GM12872 (cell line): ENCODE measurements at regions not wholly inside any gene's neighbourhood (a gene's known extent, or its start where the extent isn't known, plus 50 kb on each side); places are given as distances from the start of the nearest gene placed in this dataset.

Experiments
- TF ChIP-seq, protein P1 (sequence below): IDR thresholded peaks from 3 replicates; pipeline ENCODE4 v1.5.1; 2011; ENCODE audit warnings: low read depth, mild to moderate bottlenecking, low read length, moderate library complexity; ENCODE audit not compliant: insufficient read depth

GRCh38 chr13:97136418-97136817 is 85.7 kb upstream of the MBNL2 start:
- TF ChIP-seq, protein P1, sequence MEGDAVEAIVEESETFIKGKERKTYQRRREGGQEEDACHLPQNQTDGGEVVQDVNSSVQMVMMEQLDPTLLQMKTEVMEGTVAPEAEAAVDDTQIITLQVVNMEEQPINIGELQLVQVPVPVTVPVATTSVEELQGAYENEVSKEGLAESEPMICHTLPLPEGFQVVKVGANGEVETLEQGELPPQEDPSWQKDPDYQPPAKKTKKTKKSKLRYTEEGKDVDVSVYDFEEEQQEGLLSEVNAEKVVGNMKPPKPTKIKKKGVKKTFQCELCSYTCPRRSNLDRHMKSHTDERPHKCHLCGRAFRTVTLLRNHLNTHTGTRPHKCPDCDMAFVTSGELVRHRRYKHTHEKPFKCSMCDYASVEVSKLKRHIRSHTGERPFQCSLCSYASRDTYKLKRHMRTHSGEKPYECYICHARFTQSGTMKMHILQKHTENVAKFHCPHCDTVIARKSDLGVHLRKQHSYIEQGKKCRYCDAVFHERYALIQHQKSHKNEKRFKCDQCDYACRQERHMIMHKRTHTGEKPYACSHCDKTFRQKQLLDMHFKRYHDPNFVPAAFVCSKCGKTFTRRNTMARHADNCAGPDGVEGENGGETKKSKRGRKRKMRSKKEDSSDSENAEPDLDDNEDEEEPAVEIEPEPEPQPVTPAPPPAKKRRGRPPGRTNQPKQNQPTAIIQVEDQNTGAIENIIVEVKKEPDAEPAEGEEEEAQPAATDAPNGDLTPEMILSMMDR = no peak

GRCh38 chr13:97139691-97140090 is 82.4 kb upstream of the MBNL2 start:
- TF ChIP-seq, protein P1 = no peak

- TF ChIP-seq, protein P1 = no peak
Measured at GRCh38 chr13:97140131-97140530, 82.0 kb upstream of the MBNL2 start.

DNA sequence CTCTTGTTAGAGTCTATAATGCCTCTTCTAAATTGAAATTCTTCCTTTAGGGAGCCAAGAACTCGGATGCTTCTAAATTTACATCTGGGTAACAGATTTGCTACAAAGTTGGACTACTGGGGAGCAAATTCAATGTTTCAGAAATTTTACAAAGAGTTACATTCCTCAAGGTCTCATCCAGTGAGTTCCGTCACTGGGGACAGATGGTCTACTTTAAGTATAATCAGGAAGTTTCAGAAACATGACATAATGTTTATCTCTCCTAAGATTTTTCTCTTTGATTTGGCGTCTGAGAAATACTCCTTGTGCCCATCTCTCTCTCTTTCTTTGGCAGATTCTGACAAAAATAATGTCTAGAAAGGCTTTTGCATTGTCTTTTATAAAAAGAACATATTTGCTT is 81.5 kb upstream of the MBNL2 start:
- TF ChIP-seq, protein P1 = no peak

- TF ChIP-seq, protein P1 = no peak
Measured at GRCh38 chr13:97141097-97141496, 81.0 kb upstream of the MBNL2 start.

DNA sequence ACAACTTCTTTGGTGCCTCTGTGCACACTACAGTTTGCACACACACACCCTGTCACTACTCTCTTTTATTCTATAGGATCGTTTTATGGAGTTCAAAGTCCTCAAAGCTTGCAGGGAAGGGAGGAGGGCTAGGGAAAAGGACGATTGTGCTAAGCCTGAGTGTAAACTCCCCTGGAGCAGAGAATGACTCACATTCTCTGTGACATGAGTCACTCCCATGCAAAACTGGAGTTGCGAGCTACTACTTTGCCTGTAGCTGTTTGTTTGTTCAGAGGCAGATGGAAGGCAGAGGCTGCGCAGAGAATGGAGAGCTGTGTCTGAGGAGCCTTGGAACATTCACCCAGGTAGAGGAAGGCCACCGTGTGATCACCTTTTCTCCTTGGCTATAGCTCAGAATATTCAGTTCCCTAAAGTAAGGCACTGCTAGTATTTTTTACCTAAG is 80.5 kb upstream of the MBNL2 start:
- TF ChIP-seq, protein P1 = no peak

DNA sequence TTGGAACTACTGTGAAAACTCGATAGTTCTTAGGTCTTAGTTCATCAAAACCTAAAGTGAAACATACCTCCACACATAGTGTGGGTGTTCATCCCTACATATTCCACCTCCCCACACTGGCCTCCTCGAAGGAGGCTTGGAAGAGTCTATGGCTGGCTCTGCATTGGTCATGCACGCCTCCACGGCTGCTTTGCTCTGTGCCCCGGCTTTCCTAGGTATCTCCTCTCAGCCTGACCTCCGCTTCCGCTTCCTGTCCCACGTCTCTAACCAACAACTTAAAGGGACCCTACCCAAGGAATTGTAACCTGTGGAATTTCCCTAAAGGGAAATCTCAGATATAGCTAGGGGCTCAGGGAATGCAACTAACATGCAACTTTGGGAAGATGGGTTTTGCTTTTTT is 79.7 kb upstream of the MBNL2 start:
- TF ChIP-seq, protein P1 = no peak

DNA sequence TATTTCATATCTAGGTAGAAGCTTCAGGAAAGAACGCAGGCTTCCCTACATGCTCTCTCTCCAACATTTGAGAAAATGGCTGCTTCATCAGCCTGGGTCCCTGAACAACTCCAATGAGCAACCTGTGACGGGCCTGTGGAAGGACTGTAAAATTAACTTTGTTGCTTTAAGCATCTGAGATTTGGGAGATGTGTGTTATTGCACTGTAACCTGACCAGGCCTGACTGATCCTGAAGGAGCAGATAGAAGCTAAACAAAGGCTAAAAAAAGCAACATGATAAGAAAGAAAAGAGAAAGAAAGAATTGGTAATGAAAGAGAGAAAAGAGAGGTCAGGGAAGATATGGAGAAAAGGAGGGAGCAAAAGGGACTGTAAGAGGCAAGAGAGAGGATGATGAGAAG is 77.1 kb upstream of the MBNL2 start:
- TF ChIP-seq, protein P1 = no peak
